ENCODE measurements at regions not wholly inside any gene's neighbourhood (a gene's known extent, or its start where the extent isn't known, plus 50 kb on each side); places are given as distances from the start of the nearest gene placed in this dataset.

- Histone ChIP-seq H3K9me3 (no peaks in the 10 kb centered on the region), H3K27ac (no peak overlapping the region), H3K36me3 (no peaks in the 10 kb centered on the region), H3K4me1 (ENCODE audit: control insufficient read depth in 1 of 2, low read depth in 2 of 2) (no peaks in the 10 kb centered on the region), H3K27me3 (replicated peaks; ENCODE audit: insufficient read depth) (no peaks in the 10 kb centered on the region), H3K4me3 (no peak overlapping the region)
- ATAC-seq (ENCODE audit: insufficient number of reproducible peaks, low FRiP score, low read depth) (no peak), DNase-seq (ENCODE audit: low spot score) (no peak)
- TF ChIP-seq CTCF (IDR thresholded peaks at IDR 0.05): no peak
Measured at GRCh38 chr7:68744036-68744435, 854.2 kb upstream of the AUTS2 start.

- DNase-seq (ENCODE audit: low spot score): no peak
Measured at GRCh38 chr7:68748934-68749900, 849.1 kb upstream of the AUTS2 start.

GRCh38 chr7:68752485-68753178 is 845.6 kb upstream of the AUTS2 start:
- no peaks in the 10 kb centered on the region for H3K9me3 ChIP-seq
- ATAC-seq (ENCODE audit: insufficient number of reproducible peaks, low FRiP score, low read depth) (no peak), DNase-seq (ENCODE audit: low spot score) (no peak)
- no peak overlapping the region for H3K27ac ChIP-seq
- H3K27me3 ChIP-seq (replicated peaks; ENCODE audit: insufficient read depth): no peaks in the 10 kb centered on the region
- no peaks in the 10 kb centered on the region for H3K4me1 ChIP-seq (ENCODE audit: control insufficient read depth in 1 of 2, low read depth in 2 of 2)
- no peaks in the 10 kb centered on the region for H3K36me3 ChIP-seq
- H3K4me3 ChIP-seq: no peak overlapping the region
- no peak for TF ChIP-seq CTCF (IDR thresholded peaks at IDR 0.05)

More at GRCh38 chr7:68748934-68749900, 849.1 kb upstream of the AUTS2 start:
- no peaks in the 10 kb centered on the region for H3K27me3 ChIP-seq (replicated peaks; ENCODE audit: insufficient read depth)
- H3K9me3 ChIP-seq: no peaks in the 10 kb centered on the region
- ATAC-seq (ENCODE audit: insufficient number of reproducible peaks, low FRiP score, low read depth): no peak
- H3K27ac ChIP-seq: no peak overlapping the region
- no peak overlapping the region for H3K4me3 ChIP-seq
- no peaks in the 10 kb centered on the region for H3K36me3 ChIP-seq
- TF ChIP-seq CTCF (IDR thresholded peaks at IDR 0.05): no peak
- H3K4me1 ChIP-seq (ENCODE audit: control insufficient read depth in 1 of 2, low read depth in 2 of 2): no peaks in the 10 kb centered on the region

- Histone ChIP-seq H3K27ac (no peak overlapping the region), H3K4me3 (no peak overlapping the region)
- no peak for TF ChIP-seq CTCF (IDR thresholded peaks at IDR 0.05)
Measured at GRCh38 chr7:68754414-68754813, 843.9 kb upstream of the AUTS2 start.

GRCh38 chr7:68756986-68757495 is 841.2 kb upstream of the AUTS2 start:
- no peaks in the 10 kb centered on the region for H3K4me1 ChIP-seq (ENCODE audit: control insufficient read depth in 1 of 2, low read depth in 2 of 2)
- ATAC-seq (ENCODE audit: insufficient number of reproducible peaks, low FRiP score, low read depth) (no peak), DNase-seq (ENCODE audit: low spot score) (no peak)
- no peak for TF ChIP-seq CTCF (IDR thresholded peaks at IDR 0.05)
- H3K9me3 ChIP-seq: no peaks in the 10 kb centered on the region
- H3K4me3 ChIP-seq: no peak overlapping the region
- no peaks in the 10 kb centered on the region for H3K36me3 ChIP-seq
- no peak overlapping the region for H3K27ac ChIP-seq
- no peaks in the 10 kb centered on the region for H3K27me3 ChIP-seq (replicated peaks; ENCODE audit: insufficient read depth)

More at GRCh38 chr7:68754414-68754813, 843.9 kb upstream of the AUTS2 start:
- DNase-seq (ENCODE audit: low spot score) (no peak), ATAC-seq (ENCODE audit: insufficient number of reproducible peaks, low FRiP score, low read depth) (no peak)
- no peaks in the 10 kb centered on the region for H3K4me1 ChIP-seq (ENCODE audit: control insufficient read depth in 1 of 2, low read depth in 2 of 2)
- H3K27me3 ChIP-seq (replicated peaks; ENCODE audit: insufficient read depth): no peaks in the 10 kb centered on the region
- no peaks in the 10 kb centered on the region for H3K9me3 ChIP-seq
- no peaks in the 10 kb centered on the region for H3K36me3 ChIP-seq
